ENCODE measurements at regions not wholly inside any gene's neighbourhood (a gene's known extent, or its start where the extent isn't known, plus 50 kb on each side); places are given as distances from the start of the nearest gene placed in this dataset.

GRCh38 chr1:232376632-232377493, 253.1 kb downstream of the SIPA1L2 start:
- no peaks in the 10 kb centered on the region; a peak in 1 of 7 replicates for H3K27me3 ChIP-seq (replicated peaks in 1 of 4; ENCODE audit: control insufficient read depth in 3 of 4, extremely low read depth in 1 of 4, insufficient read depth in 3 of 4, low read length in 3 of 4)
- H2BK5ac ChIP-seq (ENCODE audit: low read depth, low read length): no peak overlapping the region
- peaks cover 0 to 2% (median 0%) of the 10 kb centered on the region in 4 experiments; a peak in 2 of 7 replicates for H3K4me1 ChIP-seq (replicated peaks in 1 of 4; ENCODE audit: control insufficient read depth in 3 of 4, insufficient read depth in 4 of 4, low read length in 3 of 4)
- no peak overlapping the region for H3K23ac ChIP-seq (ENCODE audit: insufficient read length)
- no peak overlapping the region for H4K5ac ChIP-seq (ENCODE audit: insufficient read length, low read depth, low read length)
- ChIA-PET CTCF (ENCODE audit: partially characterized antibody) (interaction anchor here (1.1 kb wide), 1 partner anchor 10 kb away, joined by 3 read pairs; no protein-coding TSS in a partner anchor), POLR2A (ENCODE audit: partially characterized antibody) (no interaction called here)
- no peak overlapping the region for H3K18ac ChIP-seq (ENCODE audit: extremely low read depth, low read length)
- no peak overlapping the region; the same call in 1 of the 2 replicates for H2BK12ac ChIP-seq (ENCODE audit: low read depth, low read length)
- H3K4me2 ChIP-seq (ENCODE audit: insufficient read depth in 1 of 2, low read depth in 2 of 2, low read length in 2 of 2): no peak overlapping the region
- no peak overlapping the region for H2AFZ ChIP-seq (ENCODE audit: low read length)
- H3K27ac ChIP-seq (ENCODE audit: low read depth, low read length): no peak overlapping the region
- no peaks in the 10 kb centered on the region for H3K79me1 ChIP-seq (ENCODE audit: low read depth, low read length)
- FAIRE-seq (no peak), DNase-seq (ENCODE audit: low read depth in 1 of 2, low spot score in 2 of 2) (no peak)
- no peak overlapping the region for H3K14ac ChIP-seq (ENCODE audit: insufficient read length)
- H2BK120ac ChIP-seq (replicated peaks; ENCODE audit: low read depth, low read length): no peak overlapping the region
- H2BK15ac ChIP-seq (ENCODE audit: low read length): no peak overlapping the region
- no peaks in the 10 kb centered on the region for H4K20me1 ChIP-seq (replicated peaks in 1 of 2; ENCODE audit: control insufficient read depth in 1 of 2, insufficient read depth in 2 of 2, low read length in 2 of 2)
- H3K36me3 ChIP-seq (ENCODE audit: control insufficient read depth in 2 of 4, insufficient read depth in 4 of 4, low read length in 3 of 4): no peaks in the 10 kb centered on the region
- H3K4ac ChIP-seq (replicated peaks; ENCODE audit: insufficient read length, low read depth, low read length): no peak overlapping the region
- H3K9me3 ChIP-seq (ENCODE audit: insufficient read depth in 2 of 2, low read depth in 1 of 2, low read length in 1 of 2): no peaks in the 10 kb centered on the region
- no peak overlapping the region for H2BK20ac ChIP-seq (ENCODE audit: low read length)
- no peak overlapping the region for H2AK5ac ChIP-seq (ENCODE audit: low read depth, low read length)
- 89% methylated on average over 16 of the region's 16 CpGs; no CpG with 5 or more reads in 1 of the 2 experiments for WGBS, 2 experiments (ENCODE audit: extremely low coverage in 1 of 2, insufficient coverage in 1 of 2, insufficient read length in 1 of 2, insufficient replicate concordance in 2 of 2, low coverage in 1 of 2, low lambda C conversion rate in 2 of 2, missing lambda C conversion rate in 1 of 2)
- no peaks in the 10 kb centered on the region for H3K23me2 ChIP-seq (ENCODE audit: low read depth, low read length)
- H3K4me3 ChIP-seq (ENCODE audit: extremely low read depth in 1 of 4, insufficient read depth in 2 of 4, low read depth in 3 of 4, low read length in 4 of 4): no peak overlapping the region
- no peak overlapping the region for H3K56ac ChIP-seq (replicated peaks; ENCODE audit: insufficient read length, low read depth, low read length)
- no peaks in the 10 kb centered on the region for H3K79me2 ChIP-seq (ENCODE audit: control insufficient read depth in 1 of 2, insufficient read depth in 2 of 2, low read length in 2 of 2)
- no peak overlapping the region for H3K9ac ChIP-seq (replicated peaks in 1 of 4; ENCODE audit: extremely low read depth in 1 of 4, low read depth in 3 of 4, low read length in 3 of 4)
- H4K8ac ChIP-seq (ENCODE audit: extremely low read depth, insufficient read depth, low read length): peak overlapping the region; percentile 42; the same call in 1 of the 2 replicates
- H4K91ac ChIP-seq (replicated peaks; ENCODE audit: insufficient read length, low read length): no peak overlapping the region
- TF ChIP-seq HDAC2 (IDR thresholded peaks at IDR 0.05; ENCODE audit: borderline replicate concordance in 1 of 2, low read depth in 2 of 2, low read length in 2 of 2) (no peak), BRCA1 (IDR thresholded peaks at IDR 0.05; ENCODE audit: low read depth, low read length) (no peak), GTF2F1 (IDR thresholded peaks at IDR 0.05; ENCODE audit: borderline replicate concordance, low read depth, low read length) (no peak), KDM1A (IDR thresholded peaks at IDR 0.05; ENCODE audit: borderline replicate concordance, low read length) (no peak), TAF1 (IDR thresholded peaks at IDR 0.05; ENCODE audit: low read depth, low read length) (no peak), PHF8 (conservative IDR thresholded peaks at IDR 0.05; ENCODE audit: low read depth, low read length) (no peak), SIX5 (IDR thresholded peaks at IDR 0.05; ENCODE audit: low read depth, low read length) (no peak), SP1 (IDR thresholded peaks at IDR 0.05; ENCODE audit: low read depth, low read length) (no peak), RAD21 (IDR thresholded peaks at IDR 0.05 in 1 of 2, conservative IDR thresholded peaks at IDR 0.05 in 1 of 2; ENCODE audit: low read depth in 2 of 2, low read length in 2 of 2) (no peak), SIN3A (conservative IDR thresholded peaks at IDR 0.05 in 1 of 2, IDR thresholded peaks at IDR 0.05 in 1 of 2; ENCODE audit: low read depth in 1 of 2, low read length in 2 of 2) (no peak), HDAC6 (IDR thresholded peaks at IDR 0.05; ENCODE audit: low read depth, low read length) (no peak)
- TF ChIP-seq, protein P1, sequence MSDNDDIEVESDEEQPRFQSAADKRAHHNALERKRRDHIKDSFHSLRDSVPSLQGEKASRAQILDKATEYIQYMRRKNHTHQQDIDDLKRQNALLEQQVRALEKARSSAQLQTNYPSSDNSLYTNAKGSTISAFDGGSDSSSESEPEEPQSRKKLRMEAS (IDR thresholded peaks at IDR 0.05): no peak

Data from H1 (cell line).